DND-41 (cell line): ENCODE measurements at regions not wholly inside any gene's neighbourhood (a gene's known extent, or its start where the extent isn't known, plus 50 kb on each side); places are given as distances from the start of the nearest gene placed in this dataset.

Source experiments
- ATAC-seq: fragments of 200-7000 bp; cut with Tn5 transposase; 3 replicates; pipeline ENCODE4 v1.9.1; 2021; ENCODE audit warnings: low read depth; ENCODE audit not compliant: insufficient read depth
- DNase-seq: peaks from one replicate; pipeline ENCODE4 v3.0.0-alpha.2; 2020
- H2AFZ ChIP-seq: 2 replicates; pipeline ENCODE4 v1.6.0; 2012; ENCODE audit warnings: low read depth, low read length
- H3K27ac ChIP-seq: 2 replicates; pipeline ENCODE4 v1.5.1; 2012; ENCODE audit warnings: low read length, inconsistent platforms
- H3K27me3 ChIP-seq: fragments of 200-600 bp; sonication (generic); 2 replicates; pipeline ENCODE4 v1.6.0; 2012; ENCODE audit warnings: low read length, mild to moderate bottlenecking, inconsistent platforms; ENCODE audit not compliant: insufficient read depth, poor library complexity
- H3K36me3 ChIP-seq: 2 replicates; pipeline ENCODE4 v1.5.1; 2012; ENCODE audit warnings: low read length, inconsistent platforms; ENCODE audit not compliant: insufficient read depth
- H3K4me1 ChIP-seq: 2 replicates; pipeline ENCODE4 v1.5.1; 2012; ENCODE audit warnings: mild to moderate bottlenecking, low read length; ENCODE audit not compliant: insufficient read depth
- H3K4me2 ChIP-seq: 2 replicates; pipeline ENCODE4 v1.6.0; 2012; ENCODE audit warnings: mild to moderate bottlenecking, moderate library complexity, low read length, inconsistent platforms; ENCODE audit not compliant: insufficient read depth
- H3K4me3 ChIP-seq, 2 experiments: fragments of 200-600 bp in 1 of 2; shearing (Covaris generic) in 1 of 2; 2 replicates each; pipeline ENCODE4 v1.5.1; 2012 to 2016; ENCODE audit warnings: inconsistent platforms in 2 of 2, low read length in 2 of 2, mild to moderate bottlenecking in 2 of 2, low read depth in 1 of 2, moderate library complexity in 1 of 2
- H3K79me2 ChIP-seq: 2 replicates; pipeline ENCODE4 v1.6.0; 2012; ENCODE audit warnings: low read length, inconsistent platforms; ENCODE audit not compliant: insufficient read depth
- H3K9ac ChIP-seq: 2 replicates; pipeline ENCODE4 v1.6.0; 2012; ENCODE audit warnings: low read depth, mild to moderate bottlenecking, inconsistent platforms, low read length, moderate library complexity
- H3K9me3 ChIP-seq: 2 replicates; pipeline ENCODE4 v1.5.1; 2012; ENCODE audit warnings: low read length, moderate library complexity, mild to moderate bottlenecking, inconsistent platforms; ENCODE audit not compliant: insufficient read depth, severe bottlenecking
- H4K20me1 ChIP-seq: 2 replicates; pipeline ENCODE4 v1.6.0; 2012; ENCODE audit warnings: low read length; ENCODE audit not compliant: insufficient read depth
- CTCF ChIP-seq: IDR thresholded peaks from 2 replicates; pipeline ENCODE4 v1.5.1; 2012; ENCODE audit warnings: borderline replicate concordance, low read length, moderate library complexity, mild to moderate bottlenecking; ENCODE audit not compliant: poor library complexity, severe bottlenecking; ENCODE audit errors: extremely low read depth
- EZH2 ChIP-seq: IDR thresholded peaks from 3 replicates; pipeline ENCODE4 v1.6.1; 2012; ENCODE audit warnings: borderline replicate concordance, low read depth, mild to moderate bottlenecking, moderate library complexity, low read length, inconsistent platforms; ENCODE audit not compliant: severe bottlenecking

- no peak overlapping the region for H3K4me2 ChIP-seq
- no peaks in the 10 kb centered on the region for H3K9me3 ChIP-seq
- TF ChIP-seq CTCF (no peak), EZH2 (no peak)
- H4K20me1 ChIP-seq, result no peaks in the 10 kb centered on the region
- H3K27me3 ChIP-seq, result no peaks in the 10 kb centered on the region
- H3K4me3 ChIP-seq, result no peak overlapping the region
- no peaks in the 10 kb centered on the region for H3K79me2 ChIP-seq
- no peak overlapping the region for H3K27ac ChIP-seq
- DNase-seq, result peak; percentile 8
- H3K4me1 ChIP-seq, result no peaks in the 10 kb centered on the region
- H3K9ac ChIP-seq, result no peak overlapping the region
- H2AFZ ChIP-seq, result no peak overlapping the region
- ATAC-seq, result peak; percentile 68
- H3K36me3 ChIP-seq, result no peaks in the 10 kb centered on the region
Measured at GRCh38 chr16:72502594-72503005, 330.6 kb upstream of the PMFBP1 start.

GRCh38 chr16:72501739-72502593 lies 330.0 kb upstream of the PMFBP1 start:
- peak; percentile 80 for ATAC-seq
- H3K4me2 ChIP-seq, result no peak overlapping the region
- H3K27me3 ChIP-seq, result no peaks in the 10 kb centered on the region
- no peaks in the 10 kb centered on the region for H3K9me3 ChIP-seq
- H3K27ac ChIP-seq, result no peak overlapping the region
- TF ChIP-seq EZH2 (no peak), CTCF (peak; percentile 79)
- no peaks in the 10 kb centered on the region for H3K4me1 ChIP-seq
- H3K9ac ChIP-seq, result no peak overlapping the region
- DNase-seq, result peak; percentile 63
- no peaks in the 10 kb centered on the region for H4K20me1 ChIP-seq
- no peaks in the 10 kb centered on the region for H3K79me2 ChIP-seq
- H3K4me3 ChIP-seq, result no peak overlapping the region
- H3K36me3 ChIP-seq, result no peaks in the 10 kb centered on the region
- H2AFZ ChIP-seq, result no peak overlapping the region

GRCh38 chr16:72500545-72500944 lies 328.6 kb upstream of the PMFBP1 start:
- H3K27me3 ChIP-seq, result no peaks in the 10 kb centered on the region
- no peak for ATAC-seq
- no peaks in the 10 kb centered on the region for H3K36me3 ChIP-seq
- H3K79me2 ChIP-seq, result no peaks in the 10 kb centered on the region
- no peak overlapping the region for H3K4me3 ChIP-seq
- H3K9ac ChIP-seq, result no peak overlapping the region
- no peak overlapping the region for H3K4me2 ChIP-seq
- no peaks in the 10 kb centered on the region for H3K4me1 ChIP-seq
- TF ChIP-seq EZH2 (no peak), CTCF (no peak)
- no peaks in the 10 kb centered on the region for H4K20me1 ChIP-seq
- H2AFZ ChIP-seq, result no peak overlapping the region
- no peak for DNase-seq
- no peak overlapping the region for H3K27ac ChIP-seq
- no peaks in the 10 kb centered on the region for H3K9me3 ChIP-seq
